A673 (cell line): ENCODE measurements at regions not wholly inside any gene's neighbourhood (a gene's known extent, or its start where the extent isn't known, plus 50 kb on each side); places are given as distances from the start of the nearest gene placed in this dataset.

Experiments used
- BruUV-seq: library from RNA; stranded (reverse); fragments of 400-500 nt; replicated peaks from 2 replicates; lab custom pipeline; 2021; lab: Mats Ljungman, UMichigan
- CTCF ChIA-PET: fragments of 300-600 bp; sonication (Branson Sonifier 250); formaldehyde crosslinking; loops from one replicate; lab custom pipeline; 2022; ENCODE audit warnings: antibody characterized with exemption; lab: Charles Lee
- POLR2A ChIA-PET: fragments of 300-600 bp; sonication (Branson Sonifier 250); formaldehyde crosslinking; loops from one replicate; lab custom pipeline; 2022; ENCODE audit warnings: antibody characterized with exemption; ENCODE audit not compliant: low non-redundant PET; lab: Charles Lee
- DNase-seq: peaks from one replicate; pipeline ENCODE4 v3.0.0-alpha.2; 2015; ENCODE audit warnings: low spot score
- H3K27ac ChIP-seq: fragments of 200-600 bp; sonication (generic); 2 replicates; pipeline ENCODE4 v1.5.1; 2016; ENCODE audit warnings: mixed run types, low read depth, mild to moderate bottlenecking, mixed read lengths, antibody characterized with exemption, low read length; ENCODE audit not compliant: poor library complexity, severe bottlenecking
- H3K27me3 ChIP-seq: fragments of 200-600 bp; sonication (generic); replicated peaks from 2 replicates; pipeline ENCODE4 v1.6.1; 2017; ENCODE audit warnings: mixed run types, low read depth, mild to moderate bottlenecking, mixed read lengths, antibody characterized with exemption, low read length; ENCODE audit not compliant: insufficient read depth, poor library complexity
- H3K36me3 ChIP-seq: fragments of 200-600 bp; sonication (generic); 2 replicates; pipeline ENCODE4 v1.6.1; 2016; ENCODE audit warnings: mixed run types, mild to moderate bottlenecking, mixed read lengths, antibody characterized with exemption, low read length; ENCODE audit not compliant: insufficient read depth, poor library complexity, severe bottlenecking
- H3K4me1 ChIP-seq: fragments of 200-600 bp; sonication (generic); 2 replicates; pipeline ENCODE4 v1.6.1; 2017; ENCODE audit warnings: mixed run types, mild to moderate bottlenecking, mixed read lengths, antibody characterized with exemption, low read length; ENCODE audit not compliant: insufficient read depth, poor library complexity, severe bottlenecking
- H3K4me3 ChIP-seq: fragments of 200-600 bp; sonication (generic); 2 replicates; pipeline ENCODE4 v1.5.1; 2016; ENCODE audit warnings: low read depth, mixed run types, mild to moderate bottlenecking, mixed read lengths, low read length; ENCODE audit not compliant: poor library complexity, severe bottlenecking
- H3K9me3 ChIP-seq: fragments of 200-600 bp; sonication (generic); 2 replicates; pipeline ENCODE4 v1.6.1; 2016; ENCODE audit warnings: mixed run types, low read depth, mild to moderate bottlenecking, mixed read lengths, antibody characterized with exemption, low read length; ENCODE audit not compliant: poor library complexity, severe bottlenecking
- CTCF ChIP-seq: fragments of 300-800, 200-600 bp; sonication (generic); conservative IDR thresholded peaks from 2 replicates; pipeline ENCODE4 v1.5.1; 2017; ENCODE audit warnings: low read depth, mild to moderate bottlenecking, antibody characterized with exemption, low read length, moderate library complexity, mixed read lengths
- EZH2 ChIP-seq: fragments of 200-600 bp; sonication (generic); IDR thresholded peaks from 2 replicates; pipeline ENCODE4 v1.6.1; 2017; ENCODE audit warnings: borderline replicate concordance, low read depth, mild to moderate bottlenecking, mixed read lengths, antibody characterized with exemption, low read length; ENCODE audit not compliant: poor library complexity, severe bottlenecking
- intact Hi-C: fragments of 100-400 bp; cut with micrococcal nuclease; formaldehyde crosslinking; loops from one replicate; pipeline ENCODE4 v1.10.0; 2022; ENCODE audit not compliant: unreplicated experiment

- intact Hi-C loops: no loop called here
- H3K27ac ChIP-seq: no peak overlapping the region
Observed at GRCh38 chr2:239881031-239881471, 144.1 kb downstream of the NDUFA10 start.

GRCh38 chr2:239880396-239880795 is 144.7 kb downstream of the NDUFA10 start:
- no peaks in the 10 kb centered on the region for H3K36me3 ChIP-seq
- H3K4me3 ChIP-seq: no peak overlapping the region
- no peak overlapping the region for H3K27ac ChIP-seq
- ChIA-PET CTCF (no interaction called here), POLR2A (no interaction called here)
- no peak for DNase-seq
- no TSS peak for BruUV-seq
- intact Hi-C loops: no loop called here
- no peak for TF ChIP-seq CTCF
- TF ChIP-seq EZH2: no peak
- H3K9me3 ChIP-seq: peaks cover 19% of the 10 kb centered on the region
- no peaks in the 10 kb centered on the region for H3K4me1 ChIP-seq
- no peaks in the 10 kb centered on the region for H3K27me3 ChIP-seq

More at GRCh38 chr2:239881031-239881471, 144.1 kb downstream of the NDUFA10 start:
- peaks cover 24% of the 10 kb centered on the region for H3K9me3 ChIP-seq
- no peak for DNase-seq
- no peaks in the 10 kb centered on the region for H3K4me1 ChIP-seq
- H3K27me3 ChIP-seq: no peaks in the 10 kb centered on the region
- H3K4me3 ChIP-seq: no peak overlapping the region
- ChIA-PET POLR2A (no interaction called here), CTCF (no interaction called here)
- no TSS peak for BruUV-seq
- TF ChIP-seq EZH2 (no peak), CTCF (no peak)
- no peaks in the 10 kb centered on the region for H3K36me3 ChIP-seq

- ChIA-PET CTCF (no interaction called here), POLR2A (interaction anchor here (0.6 kb wide), 2 partner anchors 21 to 31 kb away, joined by 3 to 14 read pairs; no protein-coding TSS in a partner anchor)
- Histone ChIP-seq H3K27me3 (no peaks in the 10 kb centered on the region), H3K4me1 (no peaks in the 10 kb centered on the region), H3K9me3 (peaks cover 11% of the 10 kb centered on the region), H3K27ac (no peak overlapping the region), H3K4me3 (no peak overlapping the region), H3K36me3 (no peaks in the 10 kb centered on the region)
- no peak for DNase-seq
- intact Hi-C loops: no loop called here
- BruUV-seq: no TSS peak
- TF ChIP-seq EZH2: no peak
- no peak for TF ChIP-seq CTCF
Observed at GRCh38 chr2:239879423-239880084, 145.6 kb downstream of the NDUFA10 start.
